SU-DHL-6 (cell line): ENCODE measurements at regions not wholly inside any gene's neighbourhood (a gene's known extent, or its start where the extent isn't known, plus 50 kb on each side); places are given as distances from the start of the nearest gene placed in this dataset.

Experiments used
- H2AFZ ChIP-seq: fragments of 200-600 bp; sonication (generic); 2 replicates; pipeline ENCODE4 v1.6.1; 2014; ENCODE audit warnings: low read depth, mild to moderate bottlenecking, moderate library complexity, mixed read lengths, antibody characterized with exemption, low read length; ENCODE audit not compliant: severe bottlenecking
- H3F3A ChIP-seq: fragments of 200-600 bp; shearing (Covaris generic); 2 replicates; pipeline ENCODE4 v1.6.0; 2016; ENCODE audit warnings: antibody characterized with exemption, mild to moderate bottlenecking; ENCODE audit not compliant: insufficient read depth
- H3K27ac ChIP-seq: fragments of 200-600 bp; sonication (generic); 2 replicates; pipeline ENCODE4 v1.5.1; 2016; ENCODE audit warnings: low read depth, mild to moderate bottlenecking, low read length, moderate library complexity, mixed read lengths
- H3K27me3 ChIP-seq: fragments of 200-600 bp; sonication (generic), shearing (Covaris generic); 2 replicates; pipeline ENCODE4 v1.6.0; 2014; ENCODE audit warnings: mild to moderate bottlenecking, low read length
- H3K36me3 ChIP-seq: fragments of 200-600 bp; sonication (generic); 2 replicates; pipeline ENCODE4 v1.6.1; 2014; ENCODE audit warnings: mild to moderate bottlenecking, low read length, mixed read lengths
- H3K4me2 ChIP-seq: fragments of 300-600, 200-600 bp; shearing (Covaris generic), sonication (generic); 2 replicates; pipeline ENCODE4 v1.6.0; 2014; ENCODE audit warnings: low read length, low read depth, mild to moderate bottlenecking; ENCODE audit not compliant: poor library complexity, severe bottlenecking
- H3K4me3 ChIP-seq: fragments of 200-600 bp; sonication (generic); 2 replicates; pipeline ENCODE4 v1.5.1; 2014; ENCODE audit warnings: antibody characterized with exemption, low read length, mild to moderate bottlenecking, mixed read lengths; ENCODE audit not compliant: insufficient read depth, poor library complexity, severe bottlenecking
- H3K79me2 ChIP-seq: fragments of 200-600 bp; sonication (generic); 2 replicates; pipeline ENCODE4 v1.6.1; 2014; ENCODE audit warnings: mild to moderate bottlenecking, low read length, moderate library complexity; ENCODE audit not compliant: insufficient read depth
- H3K9ac ChIP-seq: fragments of 200-600 bp; sonication (generic); 2 replicates; pipeline ENCODE4 v1.7.0; 2014; ENCODE audit warnings: mild to moderate bottlenecking, low read length
- H3K9me2 ChIP-seq: fragments of 200-600 bp; sonication (generic); replicated peaks from 2 replicates; pipeline ENCODE4 v1.6.1; 2014; ENCODE audit warnings: low read length; ENCODE audit not compliant: insufficient read depth
- H3K9me3 ChIP-seq: fragments of 200-600 bp; sonication (generic); 2 replicates; pipeline ENCODE4 v1.6.1; 2014; ENCODE audit warnings: low read length, mixed read lengths; ENCODE audit not compliant: insufficient read depth
- H4K20me1 ChIP-seq: fragments of 200-600 bp; sonication (generic); 2 replicates; pipeline ENCODE4 v1.6.1; 2014; ENCODE audit warnings: low read depth, mild to moderate bottlenecking, antibody characterized with exemption, low read length, moderate library complexity, mixed read lengths
- EZH2phosphoT487 ChIP-seq: fragments of 200-600 bp; sonication (generic), shearing (Covaris generic); conservative IDR thresholded peaks from 2 replicates; pipeline ENCODE4 v1.6.1; 2018; ENCODE audit warnings: mild to moderate bottlenecking, antibody characterized with exemption, low read length, moderate library complexity, mixed read lengths
- TF ChIP-seq, protein P1 (sequence below): fragments of 200-600 bp; sonication (generic); IDR thresholded peaks from one replicate; pipeline ENCODE4 v1.5.1; 2017; ENCODE audit warnings: antibody characterized with exemption, mild to moderate bottlenecking, low read length, moderate library complexity; ENCODE audit not compliant: insufficient read depth, poor library complexity, severe bottlenecking

DNA sequence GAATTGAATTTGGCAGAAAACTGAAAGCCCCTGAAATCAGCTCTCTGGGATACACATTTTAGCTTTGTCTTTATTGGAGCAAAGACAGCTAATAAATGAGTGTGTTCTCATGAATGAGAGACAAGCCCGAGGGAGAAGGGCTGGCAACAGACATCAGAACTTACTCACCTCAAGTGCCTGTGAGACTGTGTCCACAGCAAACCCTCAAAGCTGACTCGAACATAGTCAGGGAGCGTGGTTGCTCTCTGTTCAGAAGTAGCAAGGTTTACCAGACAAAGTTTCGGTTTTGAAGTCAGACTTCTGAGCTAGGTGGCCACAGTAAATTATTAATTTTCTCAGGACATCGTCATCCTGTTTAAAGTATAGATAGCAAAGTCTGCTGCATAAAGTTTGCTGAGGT, 207.9 kb downstream of the CMPK2 start:
- Histone ChIP-seq H3K4me3 (no peak overlapping the region), H3K27ac (no peak overlapping the region), H3K9me2 (no peaks in the 10 kb centered on the region), H3K27me3 (no peaks in the 10 kb centered on the region), H3K36me3 (no peaks in the 10 kb centered on the region), H3K9ac (no peak overlapping the region), H2AFZ (no peak overlapping the region), H3K79me2 (no peaks in the 10 kb centered on the region), H3K9me3 (no peaks in the 10 kb centered on the region), H4K20me1 (no peaks in the 10 kb centered on the region), H3K4me2 (no peak overlapping the region), H3F3A (no peaks in the 10 kb centered on the region)
- TF ChIP-seq, protein P1, sequence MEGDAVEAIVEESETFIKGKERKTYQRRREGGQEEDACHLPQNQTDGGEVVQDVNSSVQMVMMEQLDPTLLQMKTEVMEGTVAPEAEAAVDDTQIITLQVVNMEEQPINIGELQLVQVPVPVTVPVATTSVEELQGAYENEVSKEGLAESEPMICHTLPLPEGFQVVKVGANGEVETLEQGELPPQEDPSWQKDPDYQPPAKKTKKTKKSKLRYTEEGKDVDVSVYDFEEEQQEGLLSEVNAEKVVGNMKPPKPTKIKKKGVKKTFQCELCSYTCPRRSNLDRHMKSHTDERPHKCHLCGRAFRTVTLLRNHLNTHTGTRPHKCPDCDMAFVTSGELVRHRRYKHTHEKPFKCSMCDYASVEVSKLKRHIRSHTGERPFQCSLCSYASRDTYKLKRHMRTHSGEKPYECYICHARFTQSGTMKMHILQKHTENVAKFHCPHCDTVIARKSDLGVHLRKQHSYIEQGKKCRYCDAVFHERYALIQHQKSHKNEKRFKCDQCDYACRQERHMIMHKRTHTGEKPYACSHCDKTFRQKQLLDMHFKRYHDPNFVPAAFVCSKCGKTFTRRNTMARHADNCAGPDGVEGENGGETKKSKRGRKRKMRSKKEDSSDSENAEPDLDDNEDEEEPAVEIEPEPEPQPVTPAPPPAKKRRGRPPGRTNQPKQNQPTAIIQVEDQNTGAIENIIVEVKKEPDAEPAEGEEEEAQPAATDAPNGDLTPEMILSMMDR = no peak
- TF ChIP-seq EZH2phosphoT487 = no peak

DNA sequence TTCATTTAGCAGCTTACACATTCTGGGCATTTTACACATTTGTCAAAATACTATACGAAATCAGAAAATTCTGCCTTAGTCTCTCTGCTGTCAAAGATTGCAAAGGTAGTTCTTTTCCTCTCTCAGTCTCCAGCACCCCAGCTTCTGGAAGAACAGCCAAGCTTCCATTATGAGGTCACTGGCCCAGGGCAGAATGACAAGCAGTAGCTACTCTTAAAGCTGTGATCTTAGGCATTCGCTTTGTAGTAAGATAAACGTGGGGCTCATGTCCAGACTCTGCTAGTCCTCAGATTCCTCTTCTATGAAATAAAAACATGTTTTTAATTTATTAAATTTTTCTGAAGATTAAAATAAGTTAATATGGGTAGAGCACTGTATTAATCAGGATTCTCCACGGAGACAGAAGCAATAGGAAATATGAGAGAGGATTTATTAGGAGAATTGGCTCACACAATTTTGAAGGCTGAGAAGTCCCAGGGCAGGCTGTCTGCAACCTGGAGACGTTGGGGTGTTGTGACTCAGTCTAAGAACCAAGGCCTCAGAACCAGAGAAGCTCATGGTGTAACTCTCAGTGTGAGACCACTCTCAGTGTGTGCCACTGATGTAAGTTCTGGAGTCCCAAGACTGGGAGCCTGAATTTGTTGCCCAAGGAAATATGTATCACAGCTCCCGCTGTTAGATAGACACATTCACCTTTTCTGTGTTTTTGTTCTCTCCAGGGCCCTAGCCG, 201.2 kb downstream of the CMPK2 start:
- H4K20me1 ChIP-seq = no peaks in the 10 kb centered on the region
- TF ChIP-seq, protein P1 = no peak
- TF ChIP-seq EZH2phosphoT487 = no peak
- no peak overlapping the region for H3K4me3 ChIP-seq
- no peak overlapping the region for H3K27ac ChIP-seq
- H3K79me2 ChIP-seq = no peaks in the 10 kb centered on the region
- no peak overlapping the region for H3K9ac ChIP-seq
- no peaks in the 10 kb centered on the region for H3K9me2 ChIP-seq
- no peaks in the 10 kb centered on the region for H3F3A ChIP-seq
- no peak overlapping the region for H3K4me2 ChIP-seq
- H3K27me3 ChIP-seq = no peaks in the 10 kb centered on the region
- no peak overlapping the region for H2AFZ ChIP-seq
- H3K9me3 ChIP-seq = no peaks in the 10 kb centered on the region
- H3K36me3 ChIP-seq = no peaks in the 10 kb centered on the region

DNA sequence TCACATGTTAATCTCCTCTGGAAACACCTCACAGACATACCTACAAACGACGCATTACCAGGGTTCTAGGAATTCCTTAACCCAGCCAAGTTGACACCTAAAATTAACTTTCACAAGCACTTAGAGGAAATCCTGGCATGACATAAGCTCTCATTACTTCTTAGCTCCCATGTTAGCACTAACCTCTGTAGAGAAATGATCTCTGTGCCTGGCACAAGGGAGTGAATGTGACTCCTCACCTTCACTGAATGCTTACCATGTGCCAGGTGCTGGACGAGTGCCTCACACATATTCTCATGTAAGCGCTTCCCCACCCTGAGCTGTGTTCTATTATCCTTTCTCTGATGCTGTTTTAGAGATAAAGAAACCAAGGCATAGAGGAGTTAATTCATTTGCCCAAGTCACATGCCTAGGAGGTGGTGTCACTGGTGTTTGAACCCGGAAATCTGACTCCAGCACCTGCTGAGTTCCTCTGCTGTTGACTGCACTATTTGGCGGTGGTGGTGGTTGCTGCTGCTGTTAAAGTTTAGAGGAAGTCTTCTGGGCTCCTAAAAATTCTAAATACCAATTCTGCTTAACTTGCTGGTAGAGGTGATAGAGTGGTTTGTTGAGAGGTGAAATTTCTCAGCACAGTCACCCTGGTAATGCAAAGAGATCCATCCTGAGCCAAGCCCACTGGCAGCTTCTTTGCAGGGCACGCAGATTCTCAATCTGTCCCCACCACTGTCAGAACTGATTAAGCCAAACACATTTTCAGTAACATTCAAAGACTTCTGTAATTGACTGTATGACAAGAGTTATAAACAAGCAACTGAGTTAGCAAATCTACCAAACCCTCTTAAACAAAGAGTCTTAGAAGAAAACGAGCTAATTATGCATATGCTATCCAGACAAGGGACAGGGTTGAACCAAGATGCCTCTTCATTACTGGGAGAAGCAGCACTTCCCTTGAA, 200.3 kb downstream of the CMPK2 start:
- Histone ChIP-seq H3K9me3 (no peaks in the 10 kb centered on the region), H4K20me1 (no peaks in the 10 kb centered on the region), H3K36me3 (no peaks in the 10 kb centered on the region), H3K9ac (no peak overlapping the region), H3K9me2 (no peaks in the 10 kb centered on the region), H3K79me2 (no peaks in the 10 kb centered on the region), H3K27me3 (no peaks in the 10 kb centered on the region), H3K4me2 (no peak overlapping the region), H2AFZ (no peak overlapping the region), H3K4me3 (no peak overlapping the region), H3F3A (no peaks in the 10 kb centered on the region), H3K27ac (no peak overlapping the region)
- TF ChIP-seq EZH2phosphoT487 = no peak
- TF ChIP-seq, protein P1 = no peak
